Fibroblast of mammary gland (primary cell): ENCODE measurements at regions not wholly inside any gene's neighbourhood (a gene's known extent, or its start where the extent isn't known, plus 50 kb on each side); places are given as distances from the start of the nearest gene placed in this dataset.

Experiments used
- DNase-seq: peaks from one replicate; pipeline ENCODE4 v3.0.0-alpha.2; 2010; ENCODE audit warnings: low read depth
- H3K4me3 ChIP-seq: 2 replicates; pipeline ENCODE4 v1.5.1; 2011; ENCODE audit warnings: low read depth, mild to moderate bottlenecking, low read length, moderate library complexity; ENCODE audit not compliant: control insufficient read depth
- TF ChIP-seq, protein P1 (sequence below): conservative IDR thresholded peaks from 2 replicates; pipeline ENCODE4 v1.5.1; 2011; ENCODE audit warnings: low read depth, low read length, inconsistent platforms; ENCODE audit not compliant: control insufficient read depth, insufficient read depth

DNA sequence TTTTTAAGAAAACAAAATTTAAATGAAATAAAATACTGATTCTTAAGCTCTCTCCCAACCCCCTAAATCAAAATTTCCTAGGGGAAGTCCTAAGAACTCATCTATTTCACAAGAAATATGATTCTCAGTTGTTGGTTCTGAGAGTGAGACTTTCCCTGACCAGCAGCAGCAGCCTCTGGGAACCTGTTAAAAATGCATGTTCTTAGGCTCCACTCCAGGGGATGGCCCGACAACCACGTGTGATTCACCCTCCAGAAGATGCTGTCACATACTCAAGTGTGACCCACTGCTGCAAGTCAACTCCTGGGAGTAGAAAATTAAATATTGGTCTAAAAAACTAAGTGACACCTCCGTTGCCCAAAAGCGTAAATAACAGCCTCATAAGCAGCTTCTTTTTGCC lies 343.2 kb upstream of the NR2F2 start:
- TF ChIP-seq, protein P1, sequence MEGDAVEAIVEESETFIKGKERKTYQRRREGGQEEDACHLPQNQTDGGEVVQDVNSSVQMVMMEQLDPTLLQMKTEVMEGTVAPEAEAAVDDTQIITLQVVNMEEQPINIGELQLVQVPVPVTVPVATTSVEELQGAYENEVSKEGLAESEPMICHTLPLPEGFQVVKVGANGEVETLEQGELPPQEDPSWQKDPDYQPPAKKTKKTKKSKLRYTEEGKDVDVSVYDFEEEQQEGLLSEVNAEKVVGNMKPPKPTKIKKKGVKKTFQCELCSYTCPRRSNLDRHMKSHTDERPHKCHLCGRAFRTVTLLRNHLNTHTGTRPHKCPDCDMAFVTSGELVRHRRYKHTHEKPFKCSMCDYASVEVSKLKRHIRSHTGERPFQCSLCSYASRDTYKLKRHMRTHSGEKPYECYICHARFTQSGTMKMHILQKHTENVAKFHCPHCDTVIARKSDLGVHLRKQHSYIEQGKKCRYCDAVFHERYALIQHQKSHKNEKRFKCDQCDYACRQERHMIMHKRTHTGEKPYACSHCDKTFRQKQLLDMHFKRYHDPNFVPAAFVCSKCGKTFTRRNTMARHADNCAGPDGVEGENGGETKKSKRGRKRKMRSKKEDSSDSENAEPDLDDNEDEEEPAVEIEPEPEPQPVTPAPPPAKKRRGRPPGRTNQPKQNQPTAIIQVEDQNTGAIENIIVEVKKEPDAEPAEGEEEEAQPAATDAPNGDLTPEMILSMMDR = no peak
- no peak overlapping the region for H3K4me3 ChIP-seq
- no peak for DNase-seq

DNA sequence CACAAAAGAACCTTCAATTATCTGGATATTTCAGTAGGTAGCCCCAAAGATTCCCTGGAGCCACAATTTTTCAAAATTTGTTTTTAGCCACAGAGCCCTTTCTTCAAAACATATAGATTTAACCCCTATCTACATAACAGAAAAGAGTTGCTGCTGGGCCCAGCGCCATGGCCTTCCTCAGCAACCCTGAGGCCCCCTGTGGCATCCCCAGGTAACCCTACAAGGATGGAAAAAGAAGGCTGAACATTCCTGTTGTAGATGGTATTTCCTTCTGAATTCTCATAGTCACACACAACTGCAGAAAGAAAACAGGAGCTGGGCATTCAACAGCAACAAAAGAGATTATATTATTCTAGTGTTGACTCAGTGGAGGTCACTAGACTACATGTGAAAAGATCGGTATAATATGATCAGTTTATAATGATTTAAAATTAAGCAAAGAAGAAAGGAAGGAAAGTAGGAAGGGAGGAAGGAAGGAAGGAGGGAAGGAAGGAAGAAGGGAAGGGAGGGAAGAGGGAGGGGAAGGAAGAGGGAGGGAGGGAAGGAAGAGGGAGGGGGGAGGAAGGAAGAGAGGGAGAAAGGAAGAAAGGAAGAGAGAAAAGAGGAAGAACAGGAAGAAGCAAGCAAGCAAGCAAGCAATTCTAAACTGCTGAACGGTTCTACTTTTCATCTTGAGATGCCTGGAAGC lies 342.5 kb upstream of the NR2F2 start:
- TF ChIP-seq, protein P1 = no peak
- no peak overlapping the region for H3K4me3 ChIP-seq
- no peak for DNase-seq

DNA sequence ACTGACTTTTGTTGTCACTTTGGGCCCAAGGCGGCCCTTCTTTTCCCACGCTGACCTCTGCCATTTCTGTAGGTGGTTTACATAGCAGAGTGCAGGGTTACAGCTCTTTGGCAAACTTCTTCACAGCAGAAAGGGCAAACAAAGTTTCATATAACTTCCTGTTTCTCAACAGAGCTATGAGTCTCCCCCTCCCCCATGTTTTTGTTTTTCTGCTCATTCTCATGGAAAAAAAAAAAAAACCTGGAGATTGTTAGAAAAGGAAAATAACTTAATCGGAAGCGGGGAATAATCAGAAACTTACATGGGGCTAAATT lies 342.0 kb upstream of the NR2F2 start:
- TF ChIP-seq, protein P1 = no peak
- DNase-seq = peak; percentile 58
- H3K4me3 ChIP-seq = no peak overlapping the region

DNA sequence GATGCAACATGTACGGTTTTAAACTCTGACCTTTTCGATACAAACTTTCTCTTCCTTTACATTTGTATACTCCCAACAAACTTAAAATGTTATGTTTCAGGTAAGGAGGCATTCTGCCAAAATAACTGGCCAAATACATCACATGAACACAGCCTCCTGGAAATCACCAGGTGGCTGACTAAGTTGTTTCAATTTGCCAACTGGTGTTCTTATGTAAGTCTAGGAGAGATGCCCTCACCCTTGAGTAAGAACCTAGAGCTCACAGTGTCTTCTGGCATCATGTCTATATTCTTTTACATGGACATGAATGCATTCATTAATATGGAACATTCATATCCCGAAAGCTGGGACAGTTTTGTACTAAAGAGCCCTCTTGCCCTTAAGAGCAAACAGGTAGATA lies 341.1 kb upstream of the NR2F2 start:
- TF ChIP-seq, protein P1 = no peak
- H3K4me3 ChIP-seq = no peak overlapping the region
- no peak for DNase-seq

DNA sequence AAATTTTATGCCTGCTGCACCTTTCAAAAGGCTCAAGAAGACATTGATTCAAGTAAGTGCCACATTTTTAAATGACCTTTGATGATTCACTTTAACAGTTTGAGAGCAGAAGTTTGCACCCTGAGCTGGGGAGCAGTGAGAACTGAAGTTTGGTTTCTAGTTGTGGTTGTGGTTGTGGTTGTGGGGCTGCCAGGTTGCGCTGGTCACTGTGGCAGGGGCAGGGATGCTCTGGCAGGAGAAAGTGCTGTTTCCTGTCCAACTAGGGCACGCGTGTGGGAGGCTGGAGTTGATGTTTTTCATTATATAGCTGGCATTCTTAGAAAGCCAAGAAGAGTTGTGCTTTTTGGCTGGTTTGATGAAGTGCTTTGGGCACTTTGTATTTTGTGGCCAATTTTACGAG lies 339.7 kb upstream of the NR2F2 start:
- no peak overlapping the region for H3K4me3 ChIP-seq
- TF ChIP-seq, protein P1 = no peak
- DNase-seq = no peak

DNA sequence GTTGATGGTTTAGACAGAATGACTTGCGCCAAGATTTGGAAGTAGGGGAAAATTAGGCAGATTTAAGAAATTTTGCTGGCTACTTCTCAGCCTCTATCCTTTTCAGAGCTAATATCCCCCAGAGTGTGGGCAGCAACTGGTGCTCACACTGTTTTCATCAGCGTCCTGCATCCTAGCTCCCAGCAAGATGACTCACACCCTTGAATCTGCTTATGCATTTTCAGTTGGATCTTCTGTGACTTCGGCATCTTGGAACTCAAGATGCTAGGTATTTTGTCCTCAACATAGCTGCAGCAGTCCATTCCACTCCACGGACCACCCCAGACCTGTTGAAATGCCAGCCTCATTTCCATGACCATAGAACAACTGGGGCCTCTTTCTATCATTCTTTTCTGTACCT lies 336.1 kb upstream of the NR2F2 start:
- peak; percentile 73 for DNase-seq
- TF ChIP-seq, protein P1 = no peak
- H3K4me3 ChIP-seq = no peak overlapping the region
